Osteoblast (primary cell): ENCODE measurements at regions not wholly inside any gene's neighbourhood (a gene's known extent, or its start where the extent isn't known, plus 50 kb on each side); places are given as distances from the start of the nearest gene placed in this dataset.

ENCODE experiments used
- DNase-seq: peaks from one replicate; pipeline ENCODE4 v3.0.0; 2011; ENCODE audit warnings: low spot score, mixed read lengths; ENCODE audit not compliant: insufficient read length; ENCODE audit errors: missing footprints
- H2AFZ ChIP-seq: 2 replicates; pipeline ENCODE4 v1.6.0; 2011; ENCODE audit warnings: mild to moderate bottlenecking, low read length
- H3K27ac ChIP-seq: 2 replicates; pipeline ENCODE4 v1.5.1; 2011; ENCODE audit warnings: mild to moderate bottlenecking, low read depth, low read length, moderate library complexity
- H3K27me3 ChIP-seq: 2 replicates; pipeline ENCODE4 v1.6.0; 2012; ENCODE audit warnings: mild to moderate bottlenecking, control low read depth, inconsistent platforms, low read length, moderate library complexity; ENCODE audit not compliant: insufficient read depth
- H3K36me3 ChIP-seq: 2 replicates; pipeline ENCODE4 v1.5.1; 2011; ENCODE audit warnings: mild to moderate bottlenecking, low read length, control low read depth, moderate library complexity; ENCODE audit not compliant: insufficient read depth
- H3K4me1 ChIP-seq: 2 replicates; pipeline ENCODE4 v1.5.1; 2011; ENCODE audit warnings: mild to moderate bottlenecking, low read length, control low read depth, moderate library complexity; ENCODE audit not compliant: insufficient read depth
- H3K4me2 ChIP-seq: 2 replicates; pipeline ENCODE4 v1.6.0; 2011; ENCODE audit warnings: mild to moderate bottlenecking, low read length; ENCODE audit not compliant: insufficient read depth
- H3K4me3 ChIP-seq: fragments of 200-600 bp; sonication (generic); 3 replicates; pipeline ENCODE4 v1.5.1; 2012; ENCODE audit warnings: mild to moderate bottlenecking, low read length, inconsistent platforms; ENCODE audit not compliant: insufficient read depth
- H3K79me2 ChIP-seq: 2 replicates; pipeline ENCODE4 v1.6.0; 2012; ENCODE audit warnings: mild to moderate bottlenecking, low read length, control low read depth, inconsistent platforms; ENCODE audit not compliant: insufficient read depth
- H3K9me3 ChIP-seq: 2 replicates; pipeline ENCODE4 v1.5.1; 2011; ENCODE audit warnings: low read depth, low read length, control low read depth
- H4K20me1 ChIP-seq: 2 replicates; pipeline ENCODE4 v1.6.0; 2012; ENCODE audit warnings: mild to moderate bottlenecking, low read length, control low read depth; ENCODE audit not compliant: insufficient read depth
- CTCF ChIP-seq: IDR thresholded peaks from 2 replicates; pipeline ENCODE4 v1.5.1; 2011; ENCODE audit warnings: mild to moderate bottlenecking, low read depth, low read length, moderate library complexity; ENCODE audit errors: extremely low read depth

- DNase-seq: no peak
- Histone ChIP-seq H3K27ac (no peak overlapping the region), H3K4me3 (no peak overlapping the region), H2AFZ (no peak overlapping the region), H4K20me1 (no peaks in the 10 kb centered on the region), H3K9me3 (no peaks in the 10 kb centered on the region), H3K4me2 (no peak overlapping the region), H3K4me1 (no peaks in the 10 kb centered on the region), H3K79me2 (no peaks in the 10 kb centered on the region), H3K27me3 (no peaks in the 10 kb centered on the region), H3K36me3 (no peaks in the 10 kb centered on the region)
- TF ChIP-seq CTCF: no peak
Measured at GRCh38 chr9:1771094-1771789, 243.9 kb upstream of the SMARCA2 start.

DNA sequence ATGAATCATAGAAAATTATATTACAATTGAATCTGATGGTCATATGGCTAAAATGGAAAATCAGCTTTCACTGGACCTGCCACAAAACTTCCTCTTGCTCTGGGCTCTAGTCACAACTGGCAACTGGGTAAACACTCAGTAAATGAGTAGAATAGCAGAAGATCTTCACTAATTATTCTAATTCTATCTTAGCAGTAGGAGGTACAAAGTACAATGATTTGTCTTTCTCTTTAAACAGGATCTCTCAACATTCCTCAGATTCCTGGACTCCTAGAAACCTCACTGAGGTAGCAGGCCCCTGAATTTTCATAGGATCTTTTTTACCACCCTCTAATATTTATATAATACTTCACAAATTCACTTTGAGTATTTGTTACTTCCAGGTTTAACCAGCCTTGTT lies 239.9 kb upstream of the SMARCA2 start:
- H4K20me1 ChIP-seq: no peaks in the 10 kb centered on the region

GRCh38 chr9:1776668-1777067 lies 238.5 kb upstream of the SMARCA2 start:
- no peak for TF ChIP-seq CTCF
- H3K4me2 ChIP-seq: no peak overlapping the region
- no peaks in the 10 kb centered on the region for H3K27me3 ChIP-seq
- H3K27ac ChIP-seq: no peak overlapping the region
- no peaks in the 10 kb centered on the region for H3K4me1 ChIP-seq
- DNase-seq: no peak
- no peaks in the 10 kb centered on the region for H3K9me3 ChIP-seq
- no peaks in the 10 kb centered on the region for H3K79me2 ChIP-seq
- H3K4me3 ChIP-seq: no peak overlapping the region
- no peaks in the 10 kb centered on the region for H3K36me3 ChIP-seq
- no peaks in the 10 kb centered on the region for H4K20me1 ChIP-seq
- no peak overlapping the region for H2AFZ ChIP-seq

More for the DNA sequence above, 239.9 kb upstream of the SMARCA2 start:
- H2AFZ ChIP-seq: no peak overlapping the region
- no peaks in the 10 kb centered on the region for H3K79me2 ChIP-seq
- no peaks in the 10 kb centered on the region for H3K9me3 ChIP-seq
- no peak for TF ChIP-seq CTCF
- H3K4me2 ChIP-seq: no peak overlapping the region
- H3K36me3 ChIP-seq: no peaks in the 10 kb centered on the region
- no peak for DNase-seq
- H3K27me3 ChIP-seq: no peaks in the 10 kb centered on the region
- H3K27ac ChIP-seq: no peak overlapping the region
- no peaks in the 10 kb centered on the region for H3K4me1 ChIP-seq
- no peak overlapping the region for H3K4me3 ChIP-seq

DNA sequence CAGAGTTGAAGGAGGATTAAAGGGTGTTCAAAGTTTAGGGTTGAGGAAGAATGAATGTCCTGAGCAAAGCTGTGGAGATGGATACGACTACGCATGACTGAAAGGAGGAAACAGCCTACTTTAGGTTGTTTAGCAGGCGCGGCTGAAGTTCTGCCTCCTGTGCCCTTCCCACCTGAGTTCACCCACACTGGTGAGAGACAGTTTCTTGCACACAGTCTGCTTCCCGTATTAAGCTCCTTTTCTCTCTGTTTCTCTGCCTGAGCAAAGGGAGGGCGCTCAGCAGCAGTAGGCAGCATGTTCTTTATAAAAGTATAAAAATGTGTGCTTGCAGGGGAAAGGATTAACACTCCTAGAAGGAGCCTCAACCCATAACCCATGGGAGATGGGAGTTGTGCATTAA lies 224.0 kb upstream of the SMARCA2 start:
- Histone ChIP-seq H3K4me1 (no peaks in the 10 kb centered on the region), H3K79me2 (no peaks in the 10 kb centered on the region), H3K9me3 (no peaks in the 10 kb centered on the region), H3K27ac (no peak overlapping the region), H2AFZ (no peak overlapping the region), H3K27me3 (no peaks in the 10 kb centered on the region), H3K4me3 (no peak overlapping the region), H4K20me1 (no peaks in the 10 kb centered on the region), H3K4me2 (no peak overlapping the region), H3K36me3 (no peaks in the 10 kb centered on the region)
- DNase-seq: no peak
- TF ChIP-seq CTCF: no peak
